Common myeloid progenitor, CD34-positive (primary cell): ENCODE measurements at regions not wholly inside any gene's neighbourhood (a gene's known extent, or its start where the extent isn't known, plus 50 kb on each side); places are given as distances from the start of the nearest gene placed in this dataset.

Experiments
- CTCF ChIA-PET: fragments of 350-600 bp; sonication (Branson Sonifier 250); formaldehyde crosslinking; loops from one replicate; lab custom pipeline; 2021; ENCODE audit warnings: antibody characterized with exemption; lab: Charles Lee
- POLR2A ChIA-PET: fragments of 350-600 bp; sonication (Branson Sonifier 250); formaldehyde crosslinking; loops from one replicate; lab custom pipeline; 2021; ENCODE audit warnings: antibody characterized with exemption; lab: Charles Lee
- DNase-seq, 3 donors: peaks; one replicate each; pipeline versions ENCODE4 v3.0.0 to v3.0.0-alpha.2; 2013
- H3K27ac ChIP-seq, 2 experiments: 1 replicate in 1 of 2; 2 replicates in 1 of 2; pipeline ENCODE4 v1.7.0; 2013; ENCODE audit warnings: inconsistent platforms in 2 of 2, low read length in 2 of 2, mild to moderate bottlenecking in 2 of 2, low read depth in 1 of 2, moderate library complexity in 1 of 2; ENCODE audit not compliant: severe bottlenecking in 2 of 2, insufficient read depth in 1 of 2, poor library complexity in 1 of 2
- H3K27me3 ChIP-seq, 5 experiments: replicated peaks in 2 of 5; 1 replicate in 3 of 5; 2 replicates in 2 of 5; pipeline versions ENCODE4 v1.6.1 to v1.7.0; 2013; ENCODE audit warnings: low read length in 4 of 5, mild to moderate bottlenecking in 2 of 5, moderate library complexity in 2 of 5, inconsistent platforms in 1 of 5; ENCODE audit not compliant: insufficient read depth in 5 of 5, control insufficient read depth in 4 of 5
- H3K36me3 ChIP-seq, 4 experiments: 1 replicate in 2 of 4; 2 replicates in 2 of 4; pipeline versions ENCODE4 v1.6.1 to v1.7.0; 2013; ENCODE audit warnings: low read length in 3 of 4, control low read depth in 1 of 4, mild to moderate bottlenecking in 1 of 4; ENCODE audit not compliant: control insufficient read depth in 4 of 4, insufficient read depth in 4 of 4
- H3K4me1 ChIP-seq, 4 experiments: 1 replicate in 3 of 4; 2 replicates in 1 of 4; pipeline versions ENCODE4 v1.6.1 to v1.7.1; 2013; ENCODE audit warnings: low read length in 3 of 4, mild to moderate bottlenecking in 3 of 4, control low read depth in 1 of 4, inconsistent platforms in 1 of 4, moderate library complexity in 1 of 4; ENCODE audit not compliant: control insufficient read depth in 4 of 4, insufficient read depth in 4 of 4; ENCODE audit errors: control extremely low read depth in 1 of 4
- H3K4me3 ChIP-seq, 7 experiments: 1 replicate in 4 of 7; 2 replicates in 3 of 7; pipeline versions ENCODE4 v1.5.1 to v1.7.0; 2013; ENCODE audit warnings: mild to moderate bottlenecking in 7 of 7, low read length in 6 of 7, moderate library complexity in 6 of 7, inconsistent platforms in 2 of 7, low read depth in 2 of 7, control low read depth in 1 of 7; ENCODE audit not compliant: insufficient read depth in 4 of 7, control insufficient read depth in 1 of 7; ENCODE audit errors: extremely low read depth in 1 of 7
- H3K9me3 ChIP-seq, 5 experiments: 1 replicate in 4 of 5; 2 replicates in 1 of 5; pipeline versions ENCODE4 v1.6.1 to v1.7.1; 2013; ENCODE audit warnings: low read length in 4 of 5, mild to moderate bottlenecking in 2 of 5, inconsistent platforms in 1 of 5, low read depth in 1 of 5, moderate library complexity in 1 of 5; ENCODE audit not compliant: control insufficient read depth in 4 of 5, insufficient read depth in 2 of 5; ENCODE audit errors: control extremely low read depth in 1 of 5
- WGBS: methylation state at CpG from one replicate; pipeline ENCODE4 v1.1.5; 2013; ENCODE audit not compliant: insufficient coverage; 5-methylcytosine and 5-hydroxymethylcytosine counted together

DNA sequence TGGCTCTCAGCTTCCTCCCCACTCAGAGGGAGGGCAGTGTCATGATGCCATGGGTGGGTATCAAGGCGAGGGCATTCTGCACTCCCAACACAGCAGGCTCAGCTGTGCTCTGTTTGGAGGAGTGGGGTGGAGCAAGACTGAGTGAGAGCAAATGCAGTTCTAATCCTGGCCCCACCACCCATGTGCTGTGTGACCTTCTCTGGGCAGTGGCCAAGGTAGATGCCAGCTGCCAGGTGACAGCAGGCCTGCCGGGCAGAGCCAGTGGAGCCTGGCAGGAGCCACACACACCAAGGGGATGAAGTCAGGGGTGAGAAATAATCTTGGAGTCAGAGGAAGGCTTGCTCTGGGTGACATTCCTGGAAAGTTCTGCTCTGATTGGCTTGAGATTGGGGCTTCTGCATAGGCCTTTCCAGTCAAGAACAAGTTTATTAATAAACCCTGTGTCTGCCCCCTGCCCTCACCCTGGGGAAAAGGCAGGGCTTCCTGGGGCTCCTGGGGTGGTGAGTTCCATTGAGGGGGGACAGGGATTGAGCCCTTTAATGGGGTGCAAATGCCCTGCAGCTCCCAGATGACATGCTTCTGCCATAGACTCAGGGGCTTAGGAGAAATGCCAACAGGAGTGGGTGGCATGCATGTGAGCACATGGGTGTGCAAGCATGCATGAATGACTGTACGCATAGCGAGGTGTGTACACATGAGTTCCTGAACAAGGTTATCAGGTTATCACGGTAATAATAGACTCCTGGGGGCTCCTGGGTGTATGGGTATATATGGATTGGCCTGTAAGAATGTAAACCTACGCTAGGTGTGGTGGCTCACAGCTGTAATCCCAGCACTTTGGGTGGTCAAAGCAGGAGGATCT is 134.2 kb downstream of the MRPL14 start:
- Histone ChIP-seq H3K36me3 (no peaks in the 10 kb centered on the region), H3K4me1 (peaks cover 0 to 21% (median 2%) of the 10 kb centered on the region in 4 experiments), H3K27me3 (no peaks in the 10 kb centered on the region), H3K4me3 (no peak overlapping the region), H3K27ac (no peak overlapping the region), H3K9me3 (no peaks in the 10 kb centered on the region)
- ChIA-PET POLR2A (interaction anchor here (0.6 kb wide), 1 partner anchor 265 kb away, joined by 3 read pairs; no protein-coding TSS in a partner anchor), CTCF (interaction anchor here (1.0 to 2.0 kb wide), 2 partner anchors 12 to 20 kb away, joined by 3 to 6 read pairs; no protein-coding TSS in a partner anchor)
- WGBS = 100% methylated on average over 5 of the region's 6 CpGs
- DNase-seq = no peak

DNA sequence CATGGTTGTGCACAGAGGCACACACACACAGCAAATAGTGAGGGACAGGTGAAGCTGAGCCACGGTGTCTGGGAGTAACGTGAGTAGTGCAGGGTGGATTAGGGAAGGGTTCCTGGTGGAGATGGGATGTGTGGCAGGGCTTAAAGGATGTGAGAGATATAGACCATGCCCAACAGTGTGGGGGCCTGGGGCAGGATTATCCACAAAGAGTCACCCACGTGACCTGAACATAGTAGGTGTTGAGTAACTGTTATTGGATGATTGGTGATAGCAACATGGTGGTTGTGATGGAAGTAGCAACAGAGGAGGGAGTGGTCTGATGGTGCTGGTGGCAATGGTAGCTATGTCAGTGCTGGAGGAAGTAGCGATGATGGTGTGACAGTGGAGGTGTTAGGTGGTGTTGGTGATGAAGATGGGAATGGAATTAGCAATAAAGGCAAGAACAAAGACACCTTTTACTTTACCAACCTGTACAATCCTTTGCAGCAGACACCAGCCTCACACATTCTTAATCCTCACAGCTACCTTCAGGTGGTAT is 135.1 kb downstream of the MRPL14 start:
- ChIA-PET POLR2A (no interaction called here), CTCF (interaction anchor here (0.7 to 2.4 kb wide), 4 partner anchors 10 to 38 kb away, joined by 3 to 6 read pairs (median 4); no protein-coding TSS in a partner anchor)
- Histone ChIP-seq H3K4me3 (no peak overlapping the region), H3K36me3 (no peaks in the 10 kb centered on the region), H3K4me1 (peaks cover 0 to 21% (median 2%) of the 10 kb centered on the region in 4 experiments), H3K9me3 (no peaks in the 10 kb centered on the region), H3K27ac (no peak overlapping the region), H3K27me3 (no peaks in the 10 kb centered on the region)
- WGBS = 97% methylated on average over 4 of the region's 4 CpGs
- no peak for DNase-seq

DNA sequence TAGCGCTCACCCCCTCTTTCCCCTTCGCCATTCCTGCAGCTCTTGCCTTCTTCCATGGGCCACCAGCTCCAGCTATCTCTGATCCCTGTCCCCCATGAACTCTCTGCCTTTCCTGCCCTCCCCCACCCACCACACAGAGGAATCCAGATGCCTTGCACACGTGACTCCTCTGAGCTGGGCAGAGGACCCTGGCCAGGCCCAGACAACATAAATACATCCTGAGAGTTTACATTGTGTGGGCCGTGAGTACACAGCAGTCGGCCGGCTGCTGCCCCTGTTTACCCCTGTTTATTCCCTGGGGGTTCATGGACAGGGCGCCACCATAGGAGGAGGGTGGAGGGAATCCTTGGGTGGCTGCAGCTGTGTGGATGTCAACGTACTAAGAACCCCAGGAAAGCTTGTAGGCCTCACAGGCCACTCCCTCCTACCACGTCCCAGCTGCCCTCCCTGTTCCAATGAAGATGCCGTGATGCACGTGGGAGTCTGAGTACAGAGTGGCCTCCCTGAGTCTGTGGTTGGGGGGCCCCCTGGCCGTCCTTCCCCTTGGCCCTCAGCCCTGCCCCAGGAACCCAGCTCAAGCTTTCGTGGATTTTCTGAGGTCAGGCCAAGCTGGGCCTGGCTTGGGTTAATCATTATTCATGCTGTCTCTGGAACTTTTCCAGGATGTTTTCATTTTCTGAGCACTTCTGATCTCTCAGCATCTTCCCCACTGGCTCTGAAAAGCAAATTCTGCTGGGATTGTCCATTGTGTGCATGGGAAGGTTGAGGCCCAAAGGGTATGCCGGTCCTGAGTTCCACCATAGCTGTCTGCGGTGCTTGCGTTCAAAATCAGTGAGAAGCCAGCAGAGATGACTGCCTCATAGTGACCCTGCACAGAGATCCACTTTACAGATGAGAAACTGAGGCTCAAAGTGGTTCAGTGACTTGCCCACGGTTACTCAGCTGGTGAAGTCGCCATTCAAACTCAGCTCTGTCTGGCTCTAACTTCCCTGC is 136.3 kb downstream of the MRPL14 start:
- peak in 1 of 3 donors; percentile 21 for DNase-seq
- peaks cover 0 to 21% (median 2%) of the 10 kb centered on the region in 4 experiments for H3K4me1 ChIP-seq
- ChIA-PET POLR2A (interaction anchor here (1.1 kb wide), 1 partner anchor 112 kb away, joined by 3 read pairs; no protein-coding TSS in a partner anchor), CTCF (interaction anchor here (0.7 to 2.4 kb wide), 7 partner anchors 9 to 221 kb away, joined by 3 to 6 read pairs (median 4); partner anchors contain the start of gene VEGFA)
- 75% methylated on average over 15 of the region's 18 CpGs for WGBS
- peaks cover 0 to 3% (median 0%) of the 10 kb centered on the region in 5 experiments for H3K27me3 ChIP-seq
- no peak overlapping the region for H3K27ac ChIP-seq
- H3K9me3 ChIP-seq = no peaks in the 10 kb centered on the region
- H3K36me3 ChIP-seq = no peaks in the 10 kb centered on the region
- H3K4me3 ChIP-seq = no peak overlapping the region

DNA sequence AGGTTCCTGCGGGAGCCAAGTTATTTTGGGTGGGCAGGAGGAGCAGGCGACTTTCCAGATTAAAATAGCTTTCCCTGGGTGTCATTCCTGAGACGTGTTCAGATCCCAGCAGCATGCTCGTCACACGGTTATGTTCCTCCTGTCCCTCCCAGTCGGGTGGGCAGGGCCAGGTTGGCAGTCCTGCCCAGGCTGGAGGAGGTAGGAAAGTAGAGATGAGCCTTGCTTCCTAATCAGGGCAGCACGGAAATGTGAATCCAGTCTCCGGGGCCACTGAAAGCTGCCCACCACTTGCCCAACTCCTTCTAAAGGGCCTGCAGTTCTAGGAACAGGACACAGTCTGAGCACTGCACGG is 137.0 kb downstream of the MRPL14 start:
- ChIA-PET POLR2A (interaction anchor here (1.1 kb wide), 1 partner anchor 112 kb away, joined by 3 read pairs; no protein-coding TSS in a partner anchor), CTCF (interaction anchor here (1.2 to 2.4 kb wide), 3 partner anchors 13 to 221 kb away, joined by 4 to 6 read pairs (median 5); partner anchors contain the start of gene VEGFA)
- Histone ChIP-seq H3K9me3 (no peaks in the 10 kb centered on the region), H3K4me3 (no peak overlapping the region), H3K27me3 (peaks cover 0 to 6% (median 0%) of the 10 kb centered on the region in 5 experiments), H3K4me1 (peaks cover 0 to 21% (median 2%) of the 10 kb centered on the region in 4 experiments), H3K36me3 (no peaks in the 10 kb centered on the region), H3K27ac (no peak overlapping the region)
- no peak for DNase-seq
- WGBS = 96% methylated on average over 9 of the region's 9 CpGs

DNA sequence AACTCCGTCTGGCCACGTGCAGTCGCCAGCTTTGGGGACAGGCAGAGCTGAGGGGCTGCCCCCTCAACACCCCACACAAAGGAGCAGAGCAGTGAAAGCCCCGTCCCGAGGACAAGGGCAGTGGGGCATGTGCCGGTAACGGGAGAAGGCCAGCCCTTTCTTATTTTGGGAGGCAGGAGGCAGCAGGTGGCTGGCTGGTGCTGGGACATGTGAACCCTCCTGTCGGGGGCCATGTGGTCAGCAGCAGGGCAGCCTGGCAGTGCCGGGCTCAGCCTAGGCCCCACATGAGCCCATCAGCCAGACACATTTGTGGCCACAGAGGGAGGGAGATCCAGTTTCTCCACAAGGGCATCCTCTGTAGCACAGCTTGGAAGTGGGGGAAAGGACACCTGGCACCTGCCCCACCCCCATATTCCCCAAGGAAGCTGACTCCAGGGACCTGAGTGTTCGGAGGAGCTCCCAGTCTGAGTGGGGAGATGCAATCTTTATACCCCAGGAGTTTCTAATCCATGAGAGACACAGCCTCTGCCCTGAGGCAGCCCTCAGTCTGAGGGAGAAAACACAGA is 137.6 kb downstream of the MRPL14 start:
- H3K4me1 ChIP-seq = peaks cover 0 to 21% (median 2%) of the 10 kb centered on the region in 4 experiments
- DNase-seq = no peak
- ChIA-PET POLR2A (no interaction called here), CTCF (interaction anchor here (1.2 to 2.4 kb wide), 3 partner anchors 12 to 220 kb away, joined by 4 to 6 read pairs (median 5); partner anchors contain the start of gene VEGFA)
- H3K27me3 ChIP-seq = peaks cover 0 to 6% (median 0%) of the 10 kb centered on the region in 5 experiments
- no peaks in the 10 kb centered on the region for H3K9me3 ChIP-seq
- no peak overlapping the region for H3K27ac ChIP-seq
- H3K36me3 ChIP-seq = no peaks in the 10 kb centered on the region
- no peak overlapping the region for H3K4me3 ChIP-seq
- 97% methylated on average over 9 of the region's 10 CpGs for WGBS

DNA sequence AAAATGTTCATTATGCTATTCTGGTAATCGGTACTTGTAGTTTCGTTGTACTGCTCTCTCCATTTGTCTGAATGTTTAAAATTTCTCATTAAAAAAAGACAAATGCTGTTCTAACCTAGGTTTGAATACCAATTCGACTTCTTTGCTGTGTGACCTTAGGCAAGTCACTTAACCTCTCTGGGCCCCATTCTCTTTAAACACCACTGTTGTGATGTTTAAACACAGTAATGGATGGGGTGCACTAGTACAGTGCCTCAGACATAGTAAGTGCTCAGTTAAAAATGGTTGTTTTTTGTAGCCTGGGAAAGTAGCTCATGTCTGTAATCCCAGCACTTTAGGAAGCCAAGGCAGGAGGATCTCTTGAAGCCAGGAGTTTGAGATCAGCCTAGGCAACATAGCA is 138.5 kb downstream of the MRPL14 start:
- ChIA-PET POLR2A (no interaction called here), CTCF (interaction anchor here (0.6 kb wide), 1 partner anchor 34 kb away, joined by 3 read pairs; no protein-coding TSS in a partner anchor)
- WGBS = 94% methylated on average over 3 of the region's 3 CpGs

More for the DNA sequence above, 138.5 kb downstream of the MRPL14 start:
- Histone ChIP-seq H3K9me3 (no peaks in the 10 kb centered on the region), H3K4me3 (no peak overlapping the region), H3K27me3 (peaks cover 0 to 6% (median 0%) of the 10 kb centered on the region in 5 experiments), H3K4me1 (peaks cover 0 to 12% (median 2%) of the 10 kb centered on the region in 4 experiments), H3K36me3 (no peaks in the 10 kb centered on the region), H3K27ac (no peak overlapping the region)
- no peak for DNase-seq
